ENCODE measurements at regions not wholly inside any gene's neighbourhood (a gene's known extent, or its start where the extent isn't known, plus 50 kb on each side); places are given as distances from the start of the nearest gene placed in this dataset.

GRCh38 chr10:27368706-27369105, 128.1 kb upstream of the ACBD5 start:
- H3K9me3 ChIP-seq (ENCODE audit: control insufficient read depth, insufficient read depth, low read depth, low read length): no peaks in the 10 kb centered on the region
- H3K4me1 ChIP-seq (ENCODE audit: control insufficient read depth, insufficient read depth, low read length): no peaks in the 10 kb centered on the region
- H3K27me3 ChIP-seq (ENCODE audit: control insufficient read depth, insufficient read depth, low read length): no peaks in the 10 kb centered on the region
- intact Hi-C loops (cut with micrococcal nuclease; ENCODE audit: unreplicated experiment) (no loop called here), in situ Hi-C loops (cut with HindIII; ENCODE audit: low pct_unique_long_range_greater_than_20kb, low sequenced_read_pairs) (no loop called here)
- ChIA-PET CTCF (no interaction called here), POLR2A (interaction anchor here (0.5 to 0.7 kb wide), 2 partner anchors 173 to 894 kb away, joined by 3 read pairs; no protein-coding TSS in a partner anchor)
- BruUV-seq (replicated peaks): no TSS peak
- no peak overlapping the region for H3K4me3 ChIP-seq (ENCODE audit: low read depth in 2 of 2, low read length in 2 of 2)
- DNase-seq (ENCODE audit: low read depth, low spot score): no peak
- no peak for ATAC-seq
- no peaks in the 10 kb centered on the region for H3K36me3 ChIP-seq (ENCODE audit: control insufficient read depth, insufficient read depth, low read length)
- H3K27ac ChIP-seq (ENCODE audit: low read length): no peak overlapping the region
- TF ChIP-seq POLR2AphosphoS5 (IDR thresholded peaks at IDR 0.05; ENCODE audit: low read depth, low read length): no peak
- TF ChIP-seq SIN3A (IDR thresholded peaks at IDR 0.05; ENCODE audit: borderline replicate concordance, insufficient read depth, low read depth, low read length): no peak
- TF ChIP-seq CTCF (IDR thresholded peaks at IDR 0.05): no peak
- no peak for TF ChIP-seq TCF7L2 (IDR thresholded peaks at IDR 0.05; ENCODE audit: low read depth, low read length)
- TF ChIP-seq, protein P1, sequence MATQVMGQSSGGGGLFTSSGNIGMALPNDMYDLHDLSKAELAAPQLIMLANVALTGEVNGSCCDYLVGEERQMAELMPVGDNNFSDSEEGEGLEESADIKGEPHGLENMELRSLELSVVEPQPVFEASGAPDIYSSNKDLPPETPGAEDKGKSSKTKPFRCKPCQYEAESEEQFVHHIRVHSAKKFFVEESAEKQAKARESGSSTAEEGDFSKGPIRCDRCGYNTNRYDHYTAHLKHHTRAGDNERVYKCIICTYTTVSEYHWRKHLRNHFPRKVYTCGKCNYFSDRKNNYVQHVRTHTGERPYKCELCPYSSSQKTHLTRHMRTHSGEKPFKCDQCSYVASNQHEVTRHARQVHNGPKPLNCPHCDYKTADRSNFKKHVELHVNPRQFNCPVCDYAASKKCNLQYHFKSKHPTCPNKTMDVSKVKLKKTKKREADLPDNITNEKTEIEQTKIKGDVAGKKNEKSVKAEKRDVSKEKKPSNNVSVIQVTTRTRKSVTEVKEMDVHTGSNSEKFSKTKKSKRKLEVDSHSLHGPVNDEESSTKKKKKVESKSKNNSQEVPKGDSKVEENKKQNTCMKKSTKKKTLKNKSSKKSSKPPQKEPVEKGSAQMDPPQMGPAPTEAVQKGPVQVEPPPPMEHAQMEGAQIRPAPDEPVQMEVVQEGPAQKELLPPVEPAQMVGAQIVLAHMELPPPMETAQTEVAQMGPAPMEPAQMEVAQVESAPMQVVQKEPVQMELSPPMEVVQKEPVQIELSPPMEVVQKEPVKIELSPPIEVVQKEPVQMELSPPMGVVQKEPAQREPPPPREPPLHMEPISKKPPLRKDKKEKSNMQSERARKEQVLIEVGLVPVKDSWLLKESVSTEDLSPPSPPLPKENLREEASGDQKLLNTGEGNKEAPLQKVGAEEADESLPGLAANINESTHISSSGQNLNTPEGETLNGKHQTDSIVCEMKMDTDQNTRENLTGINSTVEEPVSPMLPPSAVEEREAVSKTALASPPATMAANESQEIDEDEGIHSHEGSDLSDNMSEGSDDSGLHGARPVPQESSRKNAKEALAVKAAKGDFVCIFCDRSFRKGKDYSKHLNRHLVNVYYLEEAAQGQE (IDR thresholded peaks at IDR 0.05; ENCODE audit: insufficient read depth in 1 of 2, low read depth in 2 of 2, low read length in 1 of 2): no peak

DNA sequence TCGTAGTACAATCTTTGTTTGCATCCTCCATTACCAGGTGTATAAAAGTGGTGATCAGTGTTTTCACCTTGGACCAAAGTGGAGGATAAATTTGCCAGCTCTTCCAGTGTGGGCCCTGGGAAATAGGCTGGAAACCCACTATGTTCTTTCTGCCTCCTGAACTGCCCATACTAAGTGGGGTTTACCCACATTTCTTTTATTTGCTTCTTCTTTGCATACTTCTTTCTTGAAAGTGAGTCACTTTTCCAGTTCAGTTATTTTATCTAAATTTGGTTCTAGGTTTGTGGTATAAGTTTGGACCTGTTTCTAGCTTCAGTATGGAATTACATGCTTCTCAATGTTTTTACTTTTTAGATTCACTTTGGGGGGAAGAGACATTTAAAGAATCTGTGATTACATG, 126.2 kb upstream of the ACBD5 start:
- CTCF ChIA-PET: no interaction called here

More for the DNA sequence above, 126.2 kb upstream of the ACBD5 start:
- Histone ChIP-seq H3K27ac (ENCODE audit: low read length) (no peak overlapping the region), H3K9me3 (ENCODE audit: control insufficient read depth, insufficient read depth, low read depth, low read length) (no peaks in the 10 kb centered on the region), H3K4me1 (ENCODE audit: control insufficient read depth, insufficient read depth, low read length) (no peaks in the 10 kb centered on the region), H3K27me3 (ENCODE audit: control insufficient read depth, insufficient read depth, low read length) (no peaks in the 10 kb centered on the region), H3K36me3 (ENCODE audit: control insufficient read depth, insufficient read depth, low read length) (no peaks in the 10 kb centered on the region), H3K4me3 (ENCODE audit: low read depth in 2 of 2, low read length in 2 of 2) (no peak overlapping the region)
- in situ Hi-C loops (cut with HindIII; ENCODE audit: low pct_unique_long_range_greater_than_20kb, low sequenced_read_pairs): no loop called here
- POLR2A ChIA-PET: no interaction called here
- no peak for TF ChIP-seq POLR2AphosphoS5 (IDR thresholded peaks at IDR 0.05; ENCODE audit: low read depth, low read length)
- TF ChIP-seq SIN3A (IDR thresholded peaks at IDR 0.05; ENCODE audit: borderline replicate concordance, insufficient read depth, low read depth, low read length): no peak
- no peak for TF ChIP-seq CTCF (IDR thresholded peaks at IDR 0.05)
- TF ChIP-seq TCF7L2 (IDR thresholded peaks at IDR 0.05; ENCODE audit: low read depth, low read length): no peak
- no TSS peak for BruUV-seq (replicated peaks)
- ATAC-seq (no peak), DNase-seq (ENCODE audit: low read depth, low spot score) (no peak)
- intact Hi-C loops (cut with micrococcal nuclease; ENCODE audit: unreplicated experiment): no loop called here
